CD8-positive, alpha-beta memory T cell (primary cell): ENCODE measurements at regions not wholly inside any gene's neighbourhood (a gene's known extent, or its start where the extent isn't known, plus 50 kb on each side); places are given as distances from the start of the nearest gene placed in this dataset.
"Not testable (repeated sequence)": the region's sequence is repeated elsewhere in the genome, so short reads cannot be mapped to it uniquely, and the experiment has no call there.

Experiments used
- CTCF ChIA-PET: fragments of 350-600 bp; sonication (Branson Sonifier 250); formaldehyde crosslinking; loops from one replicate; lab custom pipeline; 2021; ENCODE audit warnings: antibody characterized with exemption; lab: Charles Lee
- POLR2A ChIA-PET: fragments of 350-600 bp; sonication (Branson Sonifier 250); formaldehyde crosslinking; loops from one replicate; lab custom pipeline; 2021; ENCODE audit warnings: antibody characterized with exemption; lab: Charles Lee
- DNase-seq, 5 donors: peaks; one replicate each; pipeline versions ENCODE4 v3.0.0 to v3.0.0-alpha.2; 2020 to 2022; ENCODE audit warnings: mixed read lengths in 1 of 5
- H3K27ac ChIP-seq: one replicate; pipeline ENCODE4 v1.7.0; 2013; ENCODE audit warnings: low read depth, mild to moderate bottlenecking, low read length, moderate library complexity
- H3K27me3 ChIP-seq: 2 replicates; pipeline ENCODE4 v1.7.0; 2013; ENCODE audit warnings: low read length, mild to moderate bottlenecking; ENCODE audit not compliant: insufficient read depth, poor library complexity, severe bottlenecking
- H3K36me3 ChIP-seq: 2 replicates; pipeline ENCODE4 v1.7.0; 2013; ENCODE audit warnings: mild to moderate bottlenecking, low read length, moderate library complexity; ENCODE audit not compliant: insufficient read depth
- H3K4me1 ChIP-seq: 2 replicates; pipeline ENCODE4 v1.7.0; 2013; ENCODE audit warnings: mild to moderate bottlenecking, low read length, moderate library complexity; ENCODE audit not compliant: insufficient read depth
- H3K4me3 ChIP-seq: 2 replicates; pipeline ENCODE4 v1.7.0; 2013; ENCODE audit warnings: mild to moderate bottlenecking, low read length
- H3K9me3 ChIP-seq: 2 replicates; pipeline ENCODE4 v1.7.0; 2013; ENCODE audit warnings: mild to moderate bottlenecking, low read length
- H3K27ac Mint-ChIP-seq, 8 donors: one replicate each; pipeline ENCODE4 v1.8.0; 2020 to 2021; ENCODE audit warnings: mixed read lengths in 8 of 8, mild to moderate bottlenecking in 6 of 8, inconsistent platforms in 3 of 8, moderate library complexity in 3 of 8
- H3K27me3 Mint-ChIP-seq, 2 donors: one replicate each; pipeline ENCODE4 v1.8.0; 2020 to 2021; ENCODE audit warnings: mixed read lengths in 2 of 2, mild to moderate bottlenecking in 1 of 2, moderate library complexity in 1 of 2
- H3K36me3 Mint-ChIP-seq, 3 donors: one replicate each; pipeline ENCODE4 v1.8.0; 2020 to 2021; ENCODE audit warnings: mixed read lengths in 3 of 3, inconsistent platforms in 1 of 3, mild to moderate bottlenecking in 1 of 3
- H3K4me1 Mint-ChIP-seq, 3 donors: one replicate each; pipeline ENCODE4 v1.8.0; 2020 to 2021; ENCODE audit warnings: mixed read lengths in 3 of 3, inconsistent platforms in 1 of 3, mild to moderate bottlenecking in 1 of 3
- H3K4me3 Mint-ChIP-seq, 7 donors: one replicate each; pipeline ENCODE4 v1.8.0; 2020 to 2021; ENCODE audit warnings: mixed read lengths in 7 of 7, mild to moderate bottlenecking in 6 of 7, moderate library complexity in 4 of 7, inconsistent platforms in 2 of 7
- H3K9me3 Mint-ChIP-seq, 5 donors: one replicate each; pipeline ENCODE4 v1.8.0; 2020 to 2022; ENCODE audit warnings: mixed read lengths in 5 of 5, mild to moderate bottlenecking in 3 of 5, moderate library complexity in 2 of 5, inconsistent platforms in 1 of 5

DNA sequence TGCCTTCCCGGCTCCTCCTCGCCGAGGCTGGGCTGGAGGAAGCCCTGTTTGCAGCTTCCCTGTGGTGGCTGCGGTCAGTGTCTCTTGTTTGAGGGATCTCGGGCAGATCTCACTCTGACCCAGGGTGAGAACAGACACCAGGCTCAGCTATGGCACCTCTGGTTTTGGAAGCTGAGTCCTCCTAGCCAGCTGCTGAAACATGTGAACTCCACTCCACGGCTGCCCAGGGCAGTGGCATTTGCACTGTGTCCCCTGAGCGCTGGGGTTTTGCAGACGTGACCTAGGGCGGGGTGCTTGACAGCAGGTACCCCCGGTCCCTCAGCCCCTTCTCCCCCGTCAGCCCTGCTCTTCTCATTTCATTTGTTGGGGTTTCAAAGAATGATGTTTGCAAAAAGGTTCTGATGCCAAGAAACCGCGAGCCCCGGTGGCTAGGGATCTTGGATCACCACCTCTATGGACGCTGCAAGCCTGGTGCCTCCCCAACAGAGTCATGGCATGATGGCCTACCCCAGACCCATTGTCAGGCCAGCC lies 55.0 kb upstream of the DACT2 start:
- Histone ChIP-seq H3K36me3 (no peaks in the 10 kb centered on the region), H3K27ac (no peak overlapping the region), H3K4me1 (no peaks in the 10 kb centered on the region), H3K4me3 (no peak overlapping the region), H3K27me3 (no peaks in the 10 kb centered on the region), H3K9me3 (no peaks in the 10 kb centered on the region)
- ChIA-PET CTCF (no interaction called here), POLR2A (no interaction called here)
- peaks cover 4% of the 10 kb centered on the region in 3 donors for H3K4me1 Mint-ChIP-seq
- DNase-seq, result no peak
- no peaks in the 10 kb centered on the region for H3K9me3 Mint-ChIP-seq
- no peak overlapping the region for H3K27ac Mint-ChIP-seq
- H3K36me3 Mint-ChIP-seq, result no peaks in the 10 kb centered on the region
- no peak overlapping the region for H3K4me3 Mint-ChIP-seq
- H3K27me3 Mint-ChIP-seq, result no peaks in the 10 kb centered on the region

DNA sequence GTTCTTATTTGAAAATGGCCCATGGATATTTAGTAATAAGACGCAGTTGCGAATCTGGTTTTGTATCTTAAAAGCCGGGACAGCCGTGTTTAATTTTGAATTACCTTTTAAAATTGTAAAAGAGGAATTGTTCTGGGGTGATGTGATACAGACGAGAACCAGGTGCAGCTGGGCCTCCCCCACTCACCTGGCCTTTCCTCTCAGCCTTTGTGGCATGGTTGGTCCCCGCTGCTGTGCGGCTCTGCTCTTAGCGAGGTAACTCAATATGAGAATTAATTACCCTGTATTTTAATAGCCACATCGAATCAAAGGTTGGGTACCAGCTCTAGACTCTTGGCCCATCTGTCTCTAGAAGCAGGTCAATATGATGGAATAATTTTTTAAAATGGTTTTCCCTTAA lies 56.5 kb upstream of the DACT2 start:
- CTCF ChIA-PET, result no interaction called here
- POLR2A ChIA-PET, result no interaction called here

DNA sequence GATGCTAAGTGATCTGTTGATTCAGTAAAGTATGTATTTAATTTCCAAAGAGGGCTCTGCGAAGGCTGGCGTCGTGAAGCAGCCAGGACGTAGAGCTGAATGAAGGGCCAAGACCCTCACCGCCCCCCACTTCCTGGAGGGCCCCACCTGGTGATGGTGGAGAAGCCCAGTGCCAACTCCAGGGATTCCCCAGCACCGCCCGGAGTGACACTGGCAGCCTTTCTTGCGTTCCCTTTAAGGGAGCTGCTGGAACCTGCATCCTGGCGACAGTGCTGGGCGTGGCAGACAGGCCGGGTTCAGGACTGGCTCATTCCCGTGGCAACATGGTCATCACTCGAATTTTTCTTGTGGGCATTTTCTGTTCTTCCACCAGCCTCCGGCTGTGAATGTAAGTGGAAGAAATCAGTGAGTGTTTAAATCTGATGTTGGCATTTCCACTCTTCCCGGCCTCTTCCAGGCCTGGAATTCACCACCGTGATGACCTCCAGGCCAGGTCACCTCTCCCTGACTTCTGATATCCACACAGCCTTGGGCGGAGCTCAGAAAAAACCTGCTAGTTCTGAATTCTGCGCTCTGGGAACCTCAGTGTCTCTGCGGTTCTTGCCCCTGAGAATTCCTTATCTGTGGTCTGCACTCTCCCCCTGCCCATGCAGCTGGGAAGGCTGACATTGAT lies 57.4 kb upstream of the DACT2 start:
- Histone ChIP-seq H3K4me1 (no peaks in the 10 kb centered on the region), H3K27me3 (no peaks in the 10 kb centered on the region), H3K9me3 (no peaks in the 10 kb centered on the region), H3K36me3 (no peaks in the 10 kb centered on the region), H3K4me3 (no peak overlapping the region), H3K27ac (no peak overlapping the region)
- H3K4me3 Mint-ChIP-seq, result no peak overlapping the region
- H3K27me3 Mint-ChIP-seq, result no peaks in the 10 kb centered on the region
- POLR2A ChIA-PET, result no interaction called here
- CTCF ChIA-PET, result no interaction called here
- no peaks in the 10 kb centered on the region for H3K4me1 Mint-ChIP-seq
- no peaks in the 10 kb centered on the region for H3K36me3 Mint-ChIP-seq
- no peak overlapping the region for H3K27ac Mint-ChIP-seq
- peaks cover 0 to 2% (median 0%) of the 10 kb centered on the region in 5 donors for H3K9me3 Mint-ChIP-seq
- no peak for DNase-seq

More for the DNA sequence above, 56.5 kb upstream of the DACT2 start:
- H3K4me1 Mint-ChIP-seq, result no peaks in the 10 kb centered on the region
- H3K4me3 Mint-ChIP-seq, result no peak overlapping the region
- no peak overlapping the region for H3K27ac Mint-ChIP-seq
- no peaks in the 10 kb centered on the region for H3K27me3 ChIP-seq
- H3K36me3 Mint-ChIP-seq, result no peaks in the 10 kb centered on the region
- no peaks in the 10 kb centered on the region for H3K36me3 ChIP-seq
- no peaks in the 10 kb centered on the region for H3K9me3 ChIP-seq
- H3K27ac ChIP-seq, result no peak overlapping the region
- no peak for DNase-seq
- H3K27me3 Mint-ChIP-seq, result no peaks in the 10 kb centered on the region
- no peaks in the 10 kb centered on the region for H3K4me1 ChIP-seq
- peaks cover 0 to 2% (median 0%) of the 10 kb centered on the region in 5 donors for H3K9me3 Mint-ChIP-seq
- no peak overlapping the region for H3K4me3 ChIP-seq

DNA sequence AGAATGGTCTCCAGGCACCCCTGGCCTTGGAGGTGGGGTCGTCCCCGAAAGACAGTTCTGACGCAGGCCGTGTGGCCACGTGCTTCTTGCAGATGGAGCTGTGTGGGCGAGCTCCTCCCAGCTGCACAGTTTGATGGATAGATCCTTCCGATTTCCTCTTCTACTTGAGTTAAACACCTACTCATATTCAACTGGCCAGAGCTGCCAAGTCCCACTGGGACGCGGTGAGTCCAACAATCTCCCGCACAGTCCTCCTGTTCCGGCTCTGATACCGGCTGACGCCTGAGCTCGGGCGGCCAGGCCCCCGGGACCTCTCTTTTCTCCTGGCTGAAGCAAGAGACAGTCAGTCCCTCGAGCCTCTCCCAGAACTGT lies 57.9 kb upstream of the DACT2 start:
- H3K9me3 Mint-ChIP-seq, result peaks cover 0 to 2% (median 0%) of the 10 kb centered on the region in 5 donors
- H3K27ac Mint-ChIP-seq, result no peak overlapping the region
- H3K27ac ChIP-seq, result no peak overlapping the region
- POLR2A ChIA-PET, result no interaction called here
- H3K4me1 Mint-ChIP-seq, result no peaks in the 10 kb centered on the region
- H3K4me3 Mint-ChIP-seq, result no peak overlapping the region
- H3K4me3 ChIP-seq, result no peak overlapping the region
- H3K36me3 Mint-ChIP-seq, result no peaks in the 10 kb centered on the region
- no peaks in the 10 kb centered on the region for H3K27me3 Mint-ChIP-seq
- H3K4me1 ChIP-seq, result no peaks in the 10 kb centered on the region
- H3K27me3 ChIP-seq, result no peaks in the 10 kb centered on the region
- CTCF ChIA-PET, result no interaction called here
- no peaks in the 10 kb centered on the region for H3K36me3 ChIP-seq
- no peak for DNase-seq
- H3K9me3 ChIP-seq, result no peaks in the 10 kb centered on the region

DNA sequence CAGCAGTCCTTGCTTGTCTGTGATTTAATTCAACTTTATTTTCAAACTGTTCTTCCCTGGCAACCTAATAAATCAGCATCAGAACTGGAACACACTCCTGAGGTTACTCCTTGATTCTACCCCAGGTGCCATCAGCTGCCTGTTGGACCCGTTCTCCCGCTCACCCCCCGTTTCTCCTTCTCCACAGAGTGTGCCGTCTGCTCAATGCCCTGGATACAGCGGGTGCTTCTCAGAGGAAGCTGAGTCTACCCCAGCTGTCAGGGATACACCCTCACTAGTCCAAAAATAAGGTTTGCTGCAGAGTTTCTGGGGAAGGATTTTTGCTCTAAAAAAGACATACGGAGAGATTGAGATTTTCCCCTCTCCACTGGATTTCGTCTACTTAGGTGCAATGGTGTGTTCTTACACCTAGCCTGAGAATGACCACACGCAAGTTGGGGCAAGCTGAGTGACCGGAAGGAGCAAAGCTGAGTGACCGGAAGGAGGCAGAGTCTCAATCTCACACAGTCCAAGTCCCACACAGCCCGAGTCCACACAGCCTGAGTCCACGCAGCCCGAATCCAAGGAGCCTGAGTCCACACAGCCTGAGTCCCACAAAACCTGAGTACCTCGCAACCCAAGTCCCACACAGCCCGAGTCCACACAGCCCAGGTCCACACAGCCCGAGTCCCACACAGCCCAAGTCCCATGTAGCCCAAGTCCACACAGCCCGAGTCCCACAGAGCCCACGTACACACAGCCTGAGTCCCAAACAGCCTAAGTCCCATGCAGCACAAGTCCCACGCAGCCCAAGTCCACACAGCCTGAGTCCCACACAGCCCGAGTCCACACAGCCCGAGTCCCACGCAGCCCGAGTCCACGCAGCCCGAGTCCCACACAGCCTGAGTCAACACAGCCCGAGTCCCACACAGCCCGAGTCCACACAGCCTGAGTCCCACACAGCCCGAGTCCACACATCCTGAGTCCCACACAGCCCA lies 58.6 kb upstream of the DACT2 start:
- POLR2A ChIA-PET, result no interaction called here
- no peak for DNase-seq

DNA sequence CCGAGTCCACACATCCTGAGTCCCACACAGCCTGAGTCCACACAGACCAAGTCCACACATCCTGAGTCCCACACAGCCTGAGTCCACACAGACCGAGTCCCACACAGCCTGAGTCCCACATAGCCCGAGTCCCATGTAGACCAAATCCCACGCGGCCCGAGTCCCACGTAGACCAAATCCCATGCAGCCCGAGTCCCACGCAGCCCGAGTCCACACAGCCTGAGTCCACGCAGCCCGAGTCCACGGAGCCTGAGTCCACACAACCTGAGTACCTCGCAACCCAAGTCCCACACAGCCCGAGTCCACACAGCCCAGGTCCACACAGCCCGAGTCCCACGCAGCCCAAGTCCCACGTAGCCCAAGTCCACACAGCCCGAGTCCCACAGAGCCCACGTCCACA lies 60.0 kb upstream of the DACT2 start:
- H3K4me1 Mint-ChIP-seq, H3K27me3 Mint-ChIP-seq, H3K27ac Mint-ChIP-seq, H3K9me3 Mint-ChIP-seq, DNase-seq, H3K4me3 Mint-ChIP-seq, H3K27ac ChIP-seq, H3K27me3 ChIP-seq, H3K4me1 ChIP-seq, H3K4me3 ChIP-seq, POLR2A ChIA-PET, H3K36me3 Mint-ChIP-seq, H3K9me3 ChIP-seq, CTCF ChIA-PET, H3K36me3 ChIP-seq: not testable (repeated sequence)

More for the DNA sequence above, 58.6 kb upstream of the DACT2 start:
- Histone ChIP-seq H3K4me1 (no peaks in the 10 kb centered on the region), H3K27ac (no peak overlapping the region), H3K9me3 (no peaks in the 10 kb centered on the region), H3K36me3 (no peaks in the 10 kb centered on the region), H3K4me3 (no peak overlapping the region), H3K27me3 (no peaks in the 10 kb centered on the region)
- Mint-ChIP-seq H3K27me3 (no peaks in the 10 kb centered on the region), H3K4me3 (no peak overlapping the region), H3K9me3 (peaks cover 0 to 2% (median 0%) of the 10 kb centered on the region in 5 donors), H3K27ac (no peak overlapping the region), H3K4me1 (no peaks in the 10 kb centered on the region), H3K36me3 (no peaks in the 10 kb centered on the region)
- CTCF ChIA-PET, result no interaction called here

DNA sequence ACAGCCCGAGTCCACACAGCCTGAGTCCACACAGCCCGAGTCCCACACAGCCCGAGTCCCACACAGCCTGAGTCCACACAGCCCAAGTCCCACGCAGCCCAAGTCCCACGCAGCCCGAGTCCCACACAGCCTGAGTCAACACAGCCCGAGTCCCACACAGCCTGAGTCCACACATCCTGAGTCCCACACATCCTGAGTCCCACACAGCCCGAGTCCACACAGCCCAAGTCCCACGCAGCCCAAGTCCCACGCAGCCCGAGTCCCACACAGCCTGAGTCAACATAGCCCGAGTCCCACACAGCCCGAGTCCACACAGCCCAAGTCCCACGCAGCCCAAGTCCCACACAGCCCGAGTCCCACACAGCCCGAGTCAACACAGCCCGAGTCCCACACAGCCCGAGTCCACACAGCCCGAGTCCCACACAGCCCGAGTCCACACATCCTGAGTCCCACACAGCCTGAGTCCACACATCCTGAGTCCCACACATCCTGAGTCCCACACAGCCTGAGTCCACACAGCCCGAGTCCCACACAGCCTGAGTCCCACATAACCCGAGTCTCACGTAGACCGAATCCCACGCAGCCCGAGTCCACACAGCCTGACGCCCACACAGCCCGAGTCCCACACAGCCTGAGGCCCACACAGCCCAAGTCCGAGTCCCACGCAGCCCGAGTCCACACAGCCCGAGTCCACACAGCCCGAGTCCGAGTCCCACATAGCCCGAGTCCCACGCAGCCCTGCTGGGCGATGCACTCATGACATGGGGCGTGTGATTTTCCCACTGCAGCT lies 60.6 kb upstream of the SMOC2 start:
- H3K27ac Mint-ChIP-seq, result peak overlapping the region in 1 of 8 donors; percentile 46
- H3K36me3 ChIP-seq, H3K9me3 Mint-ChIP-seq, H3K27me3 Mint-ChIP-seq, H3K27ac ChIP-seq, H3K4me3 ChIP-seq, H3K9me3 ChIP-seq, H3K4me1 Mint-ChIP-seq, POLR2A ChIA-PET, H3K27me3 ChIP-seq, CTCF ChIA-PET, H3K4me1 ChIP-seq, DNase-seq, H3K4me3 Mint-ChIP-seq, H3K36me3 Mint-ChIP-seq: not testable (repeated sequence)
